Body of pancreas (tissue), 4 donors: ENCODE measurements at regions not wholly inside any gene's neighbourhood (a gene's known extent, or its start where the extent isn't known, plus 50 kb on each side); places are given as distances from the start of the nearest gene placed in this dataset.

Experiments used
- ATAC-seq: fragments of 150-250 bp; one replicate; pipeline ENCODE4 v1.9.1; 2016
- DNase-seq, 4 donors: peaks; one replicate each; pipeline ENCODE4 v3.0.0-alpha.2; 2019
- H3K27ac ChIP-seq, 4 donors: fragments of 200-600 bp; sonication (generic); 1 replicate in 3 of 4; 2 replicates in 1 of 4; pipeline versions ENCODE4 v1.5.1 to v1.6.1; 2016 to 2019; ENCODE audit warnings: mild to moderate bottlenecking in 1 of 4, mixed read lengths in 1 of 4, moderate library complexity in 1 of 4
- H3K27me3 ChIP-seq, 2 donors: fragments of 200-600 bp; sonication (generic); one replicate each; pipeline ENCODE4 v1.6.0; 2016; ENCODE audit warnings: mild to moderate bottlenecking in 1 of 2
- H3K36me3 ChIP-seq, 2 donors: fragments of 200-600 bp; sonication (generic); replicated peaks in 1 of 2; 2 replicates each; pipeline ENCODE4 v1.5.1; 2016; ENCODE audit warnings: low read depth in 2 of 2; ENCODE audit not compliant: insufficient read depth in 1 of 2
- H3K4me1 ChIP-seq: fragments of 200-600 bp; sonication (generic); one replicate; pipeline ENCODE4 v1.6.0; 2016
- H3K4me3 ChIP-seq, 2 donors: fragments of 200-600 bp; sonication (generic); 1 replicate in 1 of 2; 2 replicates in 1 of 2; pipeline ENCODE4 v1.5.1; 2016 to 2019
- H3K9me3 ChIP-seq, 3 donors: fragments of 200-600 bp; sonication (generic); 1 replicate in 2 of 3; 2 replicates in 1 of 3; pipeline ENCODE4 v1.5.1; 2016
- POLR2A ChIP-seq, 3 donors: fragments of 450-650 bp; IDR thresholded peaks; one replicate each; pipeline ENCODE4 v1.6.1; 2016; ENCODE audit warnings: antibody characterized with exemption in 3 of 3, mild to moderate bottlenecking in 2 of 3
- WGBS, 2 donors: methylation state at CpG; one replicate each; pipeline ENCODE4 v1.1.5; 2017; 5-methylcytosine and 5-hydroxymethylcytosine counted together
- intact Hi-C: fragments of 100-400 bp; cut with DNase I; formaldehyde crosslinking; loops from one replicate; pipeline ENCODE4 v1.15.1; 2023
- TF ChIP-seq, protein P1 (sequence below), 7 experiments: fragments of 450-650 bp in 4 of 7; fragments of 200-600 bp in 3 of 7; sonication (generic) in 3 of 7; IDR thresholded peaks; one replicate each; pipeline ENCODE4 v1.5.1; 2016 to 2019; ENCODE audit warnings: antibody characterized with exemption in 7 of 7

GRCh38 chr15:60091157-60091556 lies 87.0 kb downstream of the FOXB1 start:
- no peak overlapping the region for H3K4me3 ChIP-seq
- no peaks in the 10 kb centered on the region for H3K36me3 ChIP-seq
- H3K4me1 ChIP-seq: peaks cover 8% of the 10 kb centered on the region
- WGBS, 2 donors: 83 to 91% methylated on average over 5 of the region's 5 CpGs
- no peaks in the 10 kb centered on the region for H3K27me3 ChIP-seq
- intact Hi-C loops: no loop called here
- H3K9me3 ChIP-seq: no peaks in the 10 kb centered on the region
- peak in 2 of 4 donors; percentile 5 to 9 for DNase-seq
- no peak for TF ChIP-seq POLR2A (IDR thresholded peaks at IDR 0.05)
- TF ChIP-seq, protein P1, sequence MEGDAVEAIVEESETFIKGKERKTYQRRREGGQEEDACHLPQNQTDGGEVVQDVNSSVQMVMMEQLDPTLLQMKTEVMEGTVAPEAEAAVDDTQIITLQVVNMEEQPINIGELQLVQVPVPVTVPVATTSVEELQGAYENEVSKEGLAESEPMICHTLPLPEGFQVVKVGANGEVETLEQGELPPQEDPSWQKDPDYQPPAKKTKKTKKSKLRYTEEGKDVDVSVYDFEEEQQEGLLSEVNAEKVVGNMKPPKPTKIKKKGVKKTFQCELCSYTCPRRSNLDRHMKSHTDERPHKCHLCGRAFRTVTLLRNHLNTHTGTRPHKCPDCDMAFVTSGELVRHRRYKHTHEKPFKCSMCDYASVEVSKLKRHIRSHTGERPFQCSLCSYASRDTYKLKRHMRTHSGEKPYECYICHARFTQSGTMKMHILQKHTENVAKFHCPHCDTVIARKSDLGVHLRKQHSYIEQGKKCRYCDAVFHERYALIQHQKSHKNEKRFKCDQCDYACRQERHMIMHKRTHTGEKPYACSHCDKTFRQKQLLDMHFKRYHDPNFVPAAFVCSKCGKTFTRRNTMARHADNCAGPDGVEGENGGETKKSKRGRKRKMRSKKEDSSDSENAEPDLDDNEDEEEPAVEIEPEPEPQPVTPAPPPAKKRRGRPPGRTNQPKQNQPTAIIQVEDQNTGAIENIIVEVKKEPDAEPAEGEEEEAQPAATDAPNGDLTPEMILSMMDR (IDR thresholded peaks at IDR 0.05): no peak
- H3K27ac ChIP-seq: no peak overlapping the region
- ATAC-seq: peak; percentile 30

GRCh38 chr15:60091911-60092310 lies 87.8 kb downstream of the FOXB1 start:
- Histone ChIP-seq H3K36me3 (no peaks in the 10 kb centered on the region), H3K9me3 (no peaks in the 10 kb centered on the region), H3K27me3 (no peaks in the 10 kb centered on the region), H3K27ac (no peak overlapping the region), H3K4me1 (peaks cover 8% of the 10 kb centered on the region), H3K4me3 (no peak overlapping the region)
- DNase-seq (no peak), ATAC-seq (no peak)
- WGBS, 2 donors: 78 to 87% methylated on average over 3 of the region's 3 CpGs
- intact Hi-C loops: no loop called here
- TF ChIP-seq, protein P1 (IDR thresholded peaks at IDR 0.05): no peak

GRCh38 chr15:60093273-60094067 lies 89.4 kb downstream of the FOXB1 start:
- WGBS, 2 donors: 4 to 12% methylated on average over 4 of the region's 4 CpGs
- Histone ChIP-seq H3K4me1 (peaks cover 8% of the 10 kb centered on the region), H3K9me3 (no peaks in the 10 kb centered on the region), H3K4me3 (no peak overlapping the region), H3K27ac (no peak overlapping the region), H3K27me3 (no peaks in the 10 kb centered on the region), H3K36me3 (no peaks in the 10 kb centered on the region)
- no peak for TF ChIP-seq POLR2A (IDR thresholded peaks at IDR 0.05)
- TF ChIP-seq, protein P1 (IDR thresholded peaks at IDR 0.05): no peak
- ATAC-seq: peak; percentile 76
- intact Hi-C loops: no loop called here
- DNase-seq: peak; percentile 27 to 58 (median 53)

- no peaks in the 10 kb centered on the region for H3K27me3 ChIP-seq
- H3K4me3 ChIP-seq: no peak overlapping the region
- H3K9me3 ChIP-seq: no peaks in the 10 kb centered on the region
- H3K36me3 ChIP-seq: no peaks in the 10 kb centered on the region
- H3K27ac ChIP-seq: no peak overlapping the region
- WGBS, 2 donors: 64 to 76% methylated on average over 2 of the region's 2 CpGs
- intact Hi-C loops: no loop called here
- ATAC-seq (no peak), DNase-seq (no peak)
- no peak for TF ChIP-seq POLR2A (IDR thresholded peaks at IDR 0.05)
- TF ChIP-seq, protein P1 (IDR thresholded peaks at IDR 0.05): no peak
- H3K4me1 ChIP-seq: peaks cover 8% of the 10 kb centered on the region
These were observed 91.6 kb downstream of the FOXB1 start for GRCh38 chr15:60095711-60096110.

GRCh38 chr15:60096157-60096556 lies 92.0 kb downstream of the FOXB1 start:
- WGBS, 2 donors: 83 to 85% methylated on average over 4 of the region's 4 CpGs
- ATAC-seq (no peak), DNase-seq (no peak)
- Histone ChIP-seq H3K4me3 (no peak overlapping the region), H3K9me3 (no peaks in the 10 kb centered on the region), H3K27ac (no peak overlapping the region), H3K27me3 (no peaks in the 10 kb centered on the region), H3K36me3 (no peaks in the 10 kb centered on the region), H3K4me1 (peaks cover 8% of the 10 kb centered on the region)
- intact Hi-C loops: no loop called here
- TF ChIP-seq, protein P1 (IDR thresholded peaks at IDR 0.05): no peak
- no peak for TF ChIP-seq POLR2A (IDR thresholded peaks at IDR 0.05)
